Hematopoietic multipotent progenitor cell treated with erythropoietin and hydrocortisone succinate and interleukin-3 and kit ligand, for 17 days (in vitro differentiated cells): ENCODE measurements at regions not wholly inside any gene's neighbourhood (a gene's known extent, or its start where the extent isn't known, plus 50 kb on each side); places are given as distances from the start of the nearest gene placed in this dataset.
"Not testable (repeated sequence)": the region's sequence is repeated elsewhere in the genome, so short reads cannot be mapped to it uniquely, and the experiment has no call there.

ENCODE experiments used
- DNase-seq: peaks from one replicate; pipeline ENCODE4 v3.0.0-alpha.2; 2015; ENCODE audit warnings: low spot score

DNA sequence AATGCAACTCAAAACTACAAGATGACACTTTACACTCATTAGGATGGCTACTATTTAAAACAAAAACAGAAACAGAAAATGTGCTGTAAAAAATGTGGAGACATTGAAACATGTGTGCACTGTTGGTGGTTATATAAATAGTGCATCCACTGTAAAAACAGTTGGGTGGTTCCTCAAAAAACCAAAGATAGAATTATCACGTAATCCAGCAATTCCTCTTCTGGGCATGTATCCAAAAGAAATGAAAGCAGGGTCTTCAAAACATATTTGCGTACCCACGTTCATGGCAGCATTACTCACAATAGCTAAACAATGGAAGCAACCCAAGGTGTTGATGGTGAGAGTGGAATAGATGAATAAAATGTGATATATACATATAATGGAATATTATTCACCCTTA, 967.2 kb downstream of the TRAM1L1 start:
- no peak for DNase-seq

DNA sequence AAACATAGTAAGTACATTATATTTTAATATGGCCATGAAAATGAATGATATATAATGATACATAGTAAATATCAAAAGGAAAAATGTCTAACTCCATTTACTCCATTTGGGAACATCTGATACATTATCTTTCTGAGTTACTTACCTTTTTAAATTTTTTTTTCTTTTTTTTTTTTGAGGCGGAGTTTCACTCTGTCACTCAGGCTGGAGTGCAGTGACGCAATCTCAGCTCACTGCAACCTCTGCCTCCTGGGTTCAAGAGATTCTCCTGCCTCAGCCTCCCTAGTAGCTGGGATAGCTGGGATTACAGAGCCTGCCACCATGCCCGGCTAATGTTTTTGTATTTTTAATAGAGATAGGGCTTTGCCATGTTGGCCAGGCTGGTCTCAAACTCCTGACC, 972.5 kb downstream of the TRAM1L1 start:
- not testable (repeated sequence) for DNase-seq

DNA sequence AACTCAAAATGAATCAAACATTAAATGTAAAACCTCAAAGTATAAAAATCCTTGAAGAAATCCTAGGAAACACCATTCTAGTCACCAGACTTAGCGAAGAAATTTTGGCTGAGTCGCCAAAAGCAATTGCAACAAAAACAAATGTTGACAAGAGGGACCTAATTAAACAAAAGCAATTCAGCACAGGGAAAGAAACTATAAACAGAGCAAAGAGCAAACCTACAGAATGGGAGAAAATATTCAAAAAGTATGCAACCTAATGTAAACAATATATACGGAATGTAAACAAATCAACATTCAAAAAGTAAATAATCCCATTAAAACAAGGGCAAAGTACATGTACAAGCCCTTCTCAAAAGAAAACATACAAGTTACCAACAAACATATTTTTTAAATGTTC, 974.7 kb downstream of the TRAM1L1 start:
- no peak for DNase-seq

DNA sequence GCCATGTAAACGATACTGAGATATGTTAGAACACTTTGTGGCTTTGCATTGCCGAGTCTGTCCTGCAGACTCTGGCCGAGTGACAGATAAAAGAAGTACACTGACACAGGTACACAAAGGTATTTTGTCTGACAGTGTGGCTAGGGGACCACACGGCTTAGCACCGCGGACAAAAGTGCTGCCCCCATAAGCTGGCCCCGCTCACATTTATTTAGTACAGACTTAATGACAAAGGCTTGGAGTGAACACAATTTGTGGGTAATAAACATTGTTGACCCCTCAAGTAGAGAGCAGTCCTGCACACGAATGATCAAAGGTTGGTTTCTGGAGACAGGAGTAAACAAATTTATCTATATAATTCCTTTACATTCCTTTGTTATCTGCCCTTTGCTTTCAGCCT, 976.8 kb downstream of the TRAM1L1 start:
- DNase-seq = no peak

DNA sequence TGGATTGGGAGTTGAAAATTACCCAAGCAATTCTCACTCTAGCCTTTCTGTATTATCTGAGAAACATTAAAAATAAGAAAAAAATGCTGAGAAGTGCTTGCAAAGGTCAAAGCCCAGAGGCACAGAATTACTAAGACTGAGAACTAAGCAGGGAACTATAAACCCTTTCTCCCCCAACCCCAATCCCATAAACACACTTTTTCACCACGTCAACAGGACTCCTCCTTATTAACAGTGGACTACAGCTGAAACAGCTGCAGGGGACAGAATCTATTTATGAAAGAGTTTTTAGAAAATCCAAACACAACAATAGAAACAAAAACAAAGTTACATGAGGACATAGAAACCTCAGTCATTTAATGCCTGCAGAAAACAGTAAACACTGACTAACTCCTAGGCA, 984.1 kb downstream of the TRAM1L1 start:
- no peak for DNase-seq

DNA sequence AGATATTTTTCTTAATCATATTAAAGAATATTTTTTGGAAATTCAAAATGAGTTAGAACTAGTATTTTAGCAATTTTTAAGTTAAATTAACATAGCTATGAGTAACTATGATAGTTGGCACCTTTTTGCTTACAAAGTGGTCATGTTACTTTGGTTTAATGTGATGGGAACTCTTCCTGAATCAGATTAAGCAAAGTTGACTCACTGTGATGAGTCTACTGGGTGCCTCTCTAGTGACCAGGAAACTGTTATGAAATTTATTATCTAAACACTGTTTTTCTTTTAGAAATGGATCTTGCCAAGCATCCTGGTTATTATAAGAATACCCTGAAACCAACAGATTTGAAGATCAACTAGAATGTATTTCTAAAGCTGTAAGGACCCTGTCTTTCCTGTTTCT, 985.8 kb downstream of the TRAM1L1 start:
- DNase-seq = no peak

DNA sequence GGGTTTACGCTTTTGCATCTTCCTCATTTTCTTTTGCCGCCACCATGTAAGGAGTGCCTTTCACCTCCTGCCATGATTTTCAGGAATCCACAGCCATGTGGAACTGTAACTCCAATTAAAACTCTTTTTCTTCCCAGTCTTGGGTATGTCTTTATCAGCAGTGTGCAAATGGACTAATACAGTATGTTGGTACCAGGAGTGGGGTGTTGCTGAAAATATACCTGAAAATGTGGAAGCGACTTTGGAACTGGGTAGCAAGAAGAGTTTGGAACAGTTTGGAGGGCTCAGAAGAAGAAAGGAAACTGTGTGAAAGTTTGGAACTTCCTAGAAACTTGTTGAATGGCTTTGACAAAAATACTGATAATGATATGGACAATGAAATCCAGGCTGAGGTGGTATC, 983.9 kb upstream of the NDST4 start:
- DNase-seq = not testable (repeated sequence)

DNA sequence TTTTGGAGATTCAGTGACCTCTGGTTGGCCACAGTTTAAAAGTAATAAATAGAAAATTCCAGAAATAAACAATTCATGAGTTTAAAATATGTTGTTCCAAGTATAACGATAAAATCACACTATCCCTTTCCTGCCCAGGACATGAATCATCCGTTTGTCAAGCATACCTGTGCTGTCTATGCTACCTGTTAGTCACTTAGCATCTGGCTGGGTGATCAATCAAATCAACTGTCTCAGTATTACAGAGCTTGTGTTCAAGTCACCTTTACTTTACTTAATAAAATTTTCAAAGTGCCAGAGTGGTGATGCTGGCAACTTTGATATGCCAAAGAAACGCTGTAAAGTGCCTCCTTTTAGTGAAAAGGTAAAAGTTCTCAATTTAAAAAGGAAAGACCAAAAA, 979.5 kb upstream of the NDST4 start:
- DNase-seq = no peak

DNA sequence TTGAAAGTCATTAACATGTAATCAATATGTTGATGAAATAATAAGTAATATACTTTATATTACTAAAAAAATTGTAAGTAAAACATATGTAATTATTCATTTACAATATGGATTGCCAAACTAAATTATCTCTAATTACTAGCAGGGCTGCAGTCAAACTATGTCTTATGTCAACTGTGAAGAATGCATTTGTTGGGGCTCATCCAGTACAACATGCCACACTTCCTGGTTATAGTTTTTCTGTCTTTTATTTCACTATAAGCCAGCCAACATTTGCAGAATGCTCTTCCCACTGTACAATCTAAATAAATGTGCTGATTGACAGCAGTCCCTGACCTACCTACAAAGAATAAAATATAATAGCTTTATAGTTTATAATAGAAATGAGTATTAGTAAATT, 975.4 kb upstream of the NDST4 start:
- no peak for DNase-seq

DNA sequence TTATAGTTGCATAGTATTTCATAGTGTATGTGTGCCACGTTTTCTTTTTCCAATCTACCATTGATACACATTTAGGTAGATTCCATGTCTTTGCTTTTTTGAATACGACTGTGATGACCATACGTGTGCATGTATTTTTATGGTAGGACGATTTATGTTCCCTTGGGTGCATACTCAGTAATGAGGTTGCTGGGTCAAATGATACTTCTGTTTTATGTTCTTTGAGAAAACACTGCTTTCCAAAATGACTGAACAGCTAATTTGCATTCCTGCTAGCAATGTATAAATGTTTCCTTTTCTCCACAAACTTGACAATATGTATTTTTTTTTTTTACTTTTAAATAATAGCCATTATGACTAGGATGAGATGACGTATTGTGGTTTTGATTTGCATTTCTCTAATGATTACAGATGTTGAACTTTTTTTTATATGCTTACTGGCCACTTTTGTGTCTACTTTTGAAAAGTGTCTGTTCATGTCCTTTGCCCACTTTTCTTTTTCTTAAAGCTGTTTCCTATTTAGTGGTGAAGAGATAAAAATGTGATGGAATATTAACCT, 969.5 kb upstream of the NDST4 start:
- DNase-seq = no peak

DNA sequence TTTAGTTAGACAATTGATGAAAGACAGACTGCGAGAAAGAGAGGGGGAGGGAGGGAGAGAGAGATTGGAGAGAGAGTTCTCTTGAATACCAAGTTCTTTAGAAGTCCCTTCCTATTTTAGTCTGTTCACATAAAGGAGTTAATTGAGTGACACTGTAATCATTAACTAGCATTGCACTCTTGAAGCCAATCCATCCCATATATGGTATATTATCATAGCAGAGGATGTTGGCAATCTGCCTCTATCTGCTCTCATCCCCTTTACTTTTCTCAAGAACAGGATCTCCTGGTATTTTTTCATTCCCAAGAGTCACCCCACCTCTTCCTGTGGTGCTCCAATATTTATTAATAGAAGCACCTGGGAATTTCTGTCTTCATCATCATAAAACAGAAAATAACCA, 959.6 kb upstream of the NDST4 start:
- no peak for DNase-seq

DNA sequence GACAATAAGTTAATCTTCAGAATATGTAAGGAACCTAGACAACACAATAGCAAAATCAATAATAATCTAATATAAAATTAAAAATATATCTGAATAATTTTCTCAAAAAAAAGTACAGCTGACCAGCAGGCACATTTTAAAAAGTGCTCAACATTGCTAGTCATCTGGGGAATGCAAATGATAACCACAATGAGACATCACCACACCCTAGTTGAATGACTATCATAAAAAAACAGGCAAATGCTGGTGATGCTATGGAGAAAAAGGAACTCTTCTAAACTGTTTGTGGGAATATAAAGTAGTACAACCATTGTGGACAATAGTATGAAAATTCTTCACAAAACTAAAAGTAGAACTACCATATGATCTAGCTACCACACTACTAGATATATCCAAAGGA, 956.9 kb upstream of the NDST4 start:
- DNase-seq = no peak

DNA sequence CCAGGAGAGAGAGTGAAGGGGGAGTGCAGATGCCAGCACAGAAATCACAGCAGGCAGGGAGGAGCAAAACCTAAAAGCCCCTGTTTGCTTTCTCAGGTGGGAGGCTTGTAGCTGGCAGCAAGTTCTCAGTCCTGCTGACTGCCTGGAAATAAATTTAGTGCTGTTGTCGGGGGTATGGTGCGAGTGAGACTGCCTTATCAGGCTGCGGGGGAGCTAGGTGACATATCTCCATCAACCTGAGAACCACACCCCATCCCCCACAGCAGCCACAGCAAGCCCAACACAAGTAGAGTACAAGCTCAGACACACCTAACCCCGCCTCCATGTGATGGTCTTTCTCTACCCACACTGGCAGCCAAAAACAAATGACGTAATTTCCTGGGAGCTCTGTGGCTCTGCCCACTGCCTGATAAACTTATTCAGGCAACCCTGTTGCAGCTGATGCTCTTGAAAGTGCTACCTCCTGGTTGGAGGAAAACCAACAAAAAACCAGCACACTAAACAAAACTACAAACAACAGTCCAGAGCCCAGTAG, 953.4 kb upstream of the NDST4 start:
- no peak for DNase-seq

DNA sequence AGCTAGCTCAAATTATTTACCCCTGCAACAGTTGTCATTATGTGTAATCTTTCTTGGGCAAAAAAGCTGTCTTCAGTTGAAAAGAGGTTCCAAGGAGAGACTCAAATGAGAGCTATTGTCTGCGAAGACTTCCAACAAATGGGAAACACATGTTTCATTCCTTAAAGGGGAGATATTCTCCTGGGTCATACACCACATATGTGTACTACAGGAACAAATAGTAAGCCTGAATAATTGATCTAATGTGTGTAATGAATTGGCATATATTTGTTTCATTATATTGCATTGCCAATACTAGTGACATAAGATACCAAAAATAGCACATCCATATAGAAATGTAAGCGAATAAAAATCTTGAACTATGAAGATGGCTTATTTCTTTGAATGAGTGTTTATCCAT, 950.9 kb upstream of the NDST4 start:
- no peak for DNase-seq

DNA sequence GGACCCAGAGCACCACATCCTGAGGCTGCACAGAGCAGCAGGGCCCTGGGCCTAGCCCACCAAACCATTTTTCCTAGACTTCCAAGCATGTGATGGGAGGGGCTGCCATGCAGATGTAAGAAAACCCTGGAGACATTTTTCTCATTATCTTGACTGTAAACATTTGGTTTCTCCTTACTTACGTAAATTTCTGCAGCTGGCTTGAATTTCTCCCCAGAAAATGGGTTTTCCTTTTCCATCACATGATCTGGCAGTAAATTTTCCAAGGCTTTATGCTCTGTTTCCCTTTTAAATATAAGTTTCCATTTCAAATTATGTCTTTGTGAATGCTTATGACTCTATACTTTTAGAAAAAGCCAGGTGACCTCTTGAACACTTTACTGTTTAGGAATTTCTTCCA, 945.9 kb upstream of the NDST4 start:
- DNase-seq = no peak

DNA sequence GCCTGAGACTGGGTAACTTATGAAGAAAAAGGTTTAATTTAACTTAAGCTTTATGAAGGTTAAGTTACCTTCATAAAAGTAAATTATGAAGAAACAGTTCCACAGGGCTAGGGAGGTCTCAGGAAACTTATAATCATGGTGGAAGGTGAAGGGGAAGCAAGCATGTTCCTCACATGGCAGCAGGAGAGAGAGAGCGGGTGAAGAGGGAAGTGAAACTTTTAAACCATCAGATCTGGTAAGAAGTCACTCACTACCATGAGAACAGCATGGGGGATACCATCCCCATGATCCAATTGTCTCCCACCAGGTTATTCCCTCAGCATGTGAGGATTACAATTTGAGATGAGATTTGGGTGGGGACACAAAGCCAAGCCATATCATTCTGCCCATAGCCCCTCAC, 944.7 kb upstream of the NDST4 start:
- DNase-seq = no peak

DNA sequence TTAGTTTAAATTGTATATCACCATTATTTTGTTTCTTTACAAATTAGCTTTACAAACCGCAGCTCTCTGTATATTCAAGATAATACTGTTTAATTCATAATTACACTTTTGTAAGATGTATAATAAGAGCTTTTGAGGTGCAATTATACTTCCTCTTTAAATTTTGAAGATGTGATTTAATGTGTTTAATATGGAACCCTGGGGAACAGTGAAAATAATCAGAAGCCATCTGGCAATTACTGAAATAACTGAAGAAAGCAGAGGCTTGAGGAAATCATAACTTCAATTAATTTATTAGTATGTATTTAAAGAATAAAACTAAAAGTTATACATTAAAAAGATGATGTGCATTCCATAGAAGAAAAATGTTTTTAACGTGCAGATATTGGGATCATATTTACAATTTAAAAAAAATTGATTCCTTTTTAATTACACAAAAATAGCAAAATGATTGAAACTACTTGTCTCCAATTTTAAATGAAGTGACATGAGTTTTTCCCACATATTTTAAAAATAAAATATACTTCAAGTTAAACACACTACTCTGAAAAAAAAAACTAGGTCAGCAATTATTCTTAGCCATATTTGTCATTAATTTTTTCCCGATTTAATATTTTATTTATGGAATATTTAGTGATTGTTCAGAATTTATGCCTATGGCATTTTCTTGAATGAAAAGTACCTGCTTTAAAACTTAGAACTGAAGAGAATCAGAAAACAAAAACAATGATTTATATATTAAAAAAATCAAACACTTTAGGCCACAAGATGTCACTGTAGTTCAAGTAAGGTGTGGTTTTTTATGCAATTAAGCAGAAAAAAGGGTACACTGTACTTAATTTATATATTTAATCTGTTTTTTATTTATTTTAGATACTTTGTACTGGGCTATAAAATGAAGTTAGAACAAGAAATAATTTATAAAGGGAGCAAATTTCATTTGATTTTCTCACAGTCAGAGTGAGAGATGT, 942.7 kb upstream of the NDST4 start:
- DNase-seq = no peak

DNA sequence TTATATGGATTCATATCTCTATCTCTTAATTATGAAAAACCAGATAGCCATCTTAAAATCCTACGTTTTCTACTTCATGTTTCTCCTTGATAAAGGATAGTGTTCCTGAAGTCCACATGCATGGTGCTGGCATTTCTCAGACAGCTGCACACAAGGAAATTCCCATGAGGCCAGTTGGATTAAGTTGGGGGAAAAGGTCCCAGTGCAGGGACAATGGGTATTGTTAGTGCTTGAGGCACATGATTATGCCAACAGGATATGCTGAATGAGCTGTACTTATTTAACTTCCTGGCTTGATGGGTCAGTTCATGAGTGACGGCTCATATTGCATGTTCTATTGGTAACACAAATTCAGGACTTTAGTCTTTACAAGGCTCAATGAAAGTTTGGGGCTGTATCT, 913.9 kb upstream of the NDST4 start:
- no peak for DNase-seq

DNA sequence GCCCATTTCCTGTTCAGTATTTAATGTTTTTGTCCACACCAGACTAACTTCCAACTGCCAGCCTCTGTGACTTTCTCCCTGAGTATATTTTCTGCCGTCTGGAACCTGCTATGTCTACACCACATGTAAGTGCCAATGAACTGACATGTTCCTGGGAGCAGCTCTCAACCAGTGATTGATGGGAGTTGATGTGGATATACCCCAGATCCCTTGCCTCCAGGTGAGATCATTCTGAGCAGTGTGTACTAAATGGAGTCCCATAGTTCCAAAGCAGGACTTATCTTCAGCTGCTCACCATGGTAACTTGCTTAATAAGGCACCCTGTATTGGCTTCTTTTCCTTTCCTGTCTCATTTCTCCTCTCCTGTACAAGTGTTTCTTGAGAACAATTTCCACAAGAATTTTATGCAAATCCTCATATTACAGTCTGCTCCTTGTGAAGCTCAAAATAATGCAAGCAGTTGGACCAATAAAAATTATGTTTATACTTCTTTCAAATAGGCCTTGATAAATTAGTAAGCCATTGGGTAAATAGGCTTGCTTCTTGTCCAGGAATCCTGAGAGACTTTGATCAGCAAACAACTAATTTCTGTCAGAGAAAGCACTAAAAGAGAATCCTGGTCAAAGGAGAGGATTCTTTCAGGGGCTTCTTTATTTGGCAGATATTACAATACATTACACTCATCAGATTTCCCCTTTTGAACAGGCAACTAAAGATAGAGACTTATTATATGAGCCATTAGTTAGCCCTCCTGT, 911.7 kb upstream of the NDST4 start:
- DNase-seq = no peak

DNA sequence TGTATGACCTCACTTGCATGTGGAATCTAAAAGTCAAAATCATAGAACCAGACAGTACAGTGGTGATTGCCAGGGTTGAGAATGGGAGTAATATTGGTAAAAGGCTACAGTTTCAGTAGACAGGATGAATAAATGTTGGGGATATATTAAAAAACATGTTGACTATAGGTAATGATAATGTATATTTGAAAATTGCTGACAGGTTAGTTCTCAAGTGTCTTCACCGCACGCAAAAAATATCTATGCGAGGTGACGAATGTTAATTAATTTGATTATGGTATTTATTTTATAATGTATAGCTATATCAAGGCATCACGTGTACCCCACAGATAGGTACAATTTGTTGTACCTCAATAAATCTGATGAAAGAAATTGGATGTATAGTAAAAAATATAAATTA, 909.6 kb upstream of the NDST4 start:
- no peak for DNase-seq

DNA sequence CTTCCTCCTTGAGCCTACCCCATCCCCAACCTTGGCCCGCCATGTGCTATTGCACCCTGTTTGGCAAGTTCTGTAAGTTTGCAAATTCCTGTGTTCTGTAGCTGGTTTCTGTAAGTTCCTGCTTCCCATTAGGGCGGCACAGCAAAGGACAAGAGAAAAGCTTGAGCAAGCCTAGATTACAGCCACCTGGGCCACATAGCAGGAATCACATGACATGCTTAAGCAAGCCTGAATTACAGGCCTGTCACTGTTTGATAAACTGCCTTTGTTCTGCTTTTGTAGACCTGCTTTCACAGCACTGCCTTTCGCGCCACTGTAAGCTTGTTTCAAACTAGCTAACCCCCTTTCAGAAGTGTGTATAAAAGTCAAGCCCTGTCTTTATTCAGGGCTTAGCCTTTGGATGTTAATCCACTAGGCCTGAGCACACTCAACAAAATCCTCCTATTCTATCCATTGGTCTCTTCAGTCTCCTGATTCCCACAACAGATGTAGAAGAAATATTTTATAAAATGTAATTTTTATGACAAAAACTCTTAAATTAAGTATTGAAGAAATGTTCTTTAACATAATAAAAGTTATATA, 906.8 kb upstream of the NDST4 start:
- DNase-seq = no peak

DNA sequence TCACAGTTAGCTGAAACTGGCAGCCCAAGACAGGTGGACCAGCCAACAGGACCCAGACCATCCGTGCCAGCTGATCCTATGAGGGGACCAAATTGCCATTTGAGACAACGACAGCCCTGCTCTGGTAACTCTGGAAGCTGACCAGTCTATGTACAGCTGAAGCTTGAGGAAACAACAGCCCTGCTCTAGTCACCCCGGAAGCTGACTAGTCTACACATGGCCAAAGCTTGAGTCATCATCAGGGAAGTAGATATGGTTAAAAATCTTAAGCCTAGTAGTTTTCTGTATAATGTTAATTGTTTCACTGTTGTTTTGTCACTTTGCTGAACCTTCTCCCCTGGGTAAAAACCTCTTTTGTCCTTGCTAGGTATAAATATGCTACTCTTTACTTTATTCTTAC, 905.4 kb upstream of the NDST4 start:
- DNase-seq = no peak
